HepG2 (cell line): ENCODE measurements at regions not wholly inside any gene's neighbourhood (a gene's known extent, or its start where the extent isn't known, plus 50 kb on each side); places are given as distances from the start of the nearest gene placed in this dataset.

Source experiments
- RBM39 ChIP-seq: fragments of 200-400 bp; formaldehyde crosslinking; IDR thresholded peaks from one replicate; pipeline ENCODE4 v1.6.1; 2018; ENCODE audit warnings: antibody characterized with exemption, mild to moderate bottlenecking, low read depth, low read length; ENCODE audit not compliant: poor library complexity, severe bottlenecking
- RELA ChIP-seq: sonication (generic); formaldehyde crosslinking; IDR thresholded peaks from 2 replicates; pipeline ENCODE4 v1.4.0; 2020; ENCODE audit warnings: missing genetic modification reagents
- SP1 ChIP-seq, 2 experiments: fragments of 450-650 bp in 1 of 2; sonication (generic) in 1 of 2; formaldehyde crosslinking in 1 of 2; IDR thresholded peaks; 2 replicates each; pipeline versions ENCODE4 v1.4.0 to v1.6.1; 2016 to 2020; ENCODE audit warnings: missing genetic modification reagents in 1 of 2
- TCF12 ChIP-seq, 2 experiments: fragments of 450-650 bp in 1 of 2; sonication (generic) in 1 of 2; formaldehyde crosslinking in 1 of 2; IDR thresholded peaks; 2 replicates each; pipeline versions ENCODE4 v1.6.1 to v1.8.0; 2017 to 2022; ENCODE audit warnings: antibody characterized with exemption in 1 of 2, mild to moderate bottlenecking in 1 of 2, missing genetic modification reagents in 1 of 2, moderate library complexity in 1 of 2
- ZNF33A ChIP-seq: sonication (generic); formaldehyde crosslinking; IDR thresholded peaks from 2 replicates; pipeline ENCODE4 v1.5.1; 2020; ENCODE audit warnings: missing genetic modification reagents, mild to moderate bottlenecking, moderate library complexity, borderline replicate concordance
- ZNF670 ChIP-seq: sonication (generic); formaldehyde crosslinking; IDR thresholded peaks from 2 replicates; pipeline ENCODE4 v1.8.0; 2022; ENCODE audit warnings: mild to moderate bottlenecking, missing genetic modification reagents, borderline replicate concordance
- TF ChIP-seq, protein P1 (sequence below): sonication (generic); formaldehyde crosslinking; IDR thresholded peaks from 2 replicates; pipeline ENCODE4 v1.5.0; 2020; ENCODE audit warnings: mild to moderate bottlenecking, missing genetic modification reagents, moderate library complexity
- TF ChIP-seq, protein P2 (sequence below): sonication (generic); formaldehyde crosslinking; IDR thresholded peaks from 2 replicates; pipeline ENCODE4 v1.8.1; 2023; ENCODE audit warnings: mild to moderate bottlenecking, missing genetic modification reagents, borderline replicate concordance
- TF ChIP-seq, protein P3 (sequence below): sonication (generic); formaldehyde crosslinking; IDR thresholded peaks from 2 replicates; pipeline ENCODE4 v1.4.0; 2020; ENCODE audit warnings: missing genetic modification reagents
- TF ChIP-seq, protein P4 (sequence below): sonication (generic); formaldehyde crosslinking; conservative IDR thresholded peaks from 2 replicates; pipeline ENCODE4 v1.4.0; 2020; ENCODE audit warnings: mild to moderate bottlenecking, missing genetic modification reagents, moderate library complexity
- TF ChIP-seq, protein P5 (sequence below): sonication (generic); formaldehyde crosslinking; IDR thresholded peaks from 2 replicates; pipeline ENCODE4 v1.4.0; 2020; ENCODE audit warnings: missing genetic modification reagents

DNA sequence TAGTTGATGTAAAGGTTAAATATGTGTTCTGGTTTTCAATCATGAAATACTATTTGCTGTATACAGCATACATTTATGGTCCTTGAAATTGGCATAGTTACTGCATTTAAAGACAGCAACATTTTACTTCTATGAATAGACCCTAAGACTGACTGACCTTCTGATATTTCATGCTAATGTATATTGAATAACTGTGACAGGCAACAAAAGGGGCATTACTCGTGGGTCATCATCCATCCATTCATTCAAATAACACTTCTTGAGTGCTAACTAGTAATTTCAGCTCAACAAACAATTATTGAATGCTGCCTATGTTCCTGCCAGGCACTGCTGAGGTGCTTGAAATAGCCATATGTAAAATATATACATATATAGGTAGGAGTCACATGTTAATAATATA is 92.8 kb upstream of the ADAMTS3 start:
- TF ChIP-seq SP1 (IDR thresholded peaks at IDR 0.05): no peak
- no peak for TF ChIP-seq SP1 (CRISPR knock-in tag; IDR thresholded peaks at IDR 0.05)
- no peak for TF ChIP-seq RELA (CRISPR knock-in tag)
- no peak for TF ChIP-seq ZNF670 (CRISPR knock-in tag)
- TF ChIP-seq, protein P1, sequence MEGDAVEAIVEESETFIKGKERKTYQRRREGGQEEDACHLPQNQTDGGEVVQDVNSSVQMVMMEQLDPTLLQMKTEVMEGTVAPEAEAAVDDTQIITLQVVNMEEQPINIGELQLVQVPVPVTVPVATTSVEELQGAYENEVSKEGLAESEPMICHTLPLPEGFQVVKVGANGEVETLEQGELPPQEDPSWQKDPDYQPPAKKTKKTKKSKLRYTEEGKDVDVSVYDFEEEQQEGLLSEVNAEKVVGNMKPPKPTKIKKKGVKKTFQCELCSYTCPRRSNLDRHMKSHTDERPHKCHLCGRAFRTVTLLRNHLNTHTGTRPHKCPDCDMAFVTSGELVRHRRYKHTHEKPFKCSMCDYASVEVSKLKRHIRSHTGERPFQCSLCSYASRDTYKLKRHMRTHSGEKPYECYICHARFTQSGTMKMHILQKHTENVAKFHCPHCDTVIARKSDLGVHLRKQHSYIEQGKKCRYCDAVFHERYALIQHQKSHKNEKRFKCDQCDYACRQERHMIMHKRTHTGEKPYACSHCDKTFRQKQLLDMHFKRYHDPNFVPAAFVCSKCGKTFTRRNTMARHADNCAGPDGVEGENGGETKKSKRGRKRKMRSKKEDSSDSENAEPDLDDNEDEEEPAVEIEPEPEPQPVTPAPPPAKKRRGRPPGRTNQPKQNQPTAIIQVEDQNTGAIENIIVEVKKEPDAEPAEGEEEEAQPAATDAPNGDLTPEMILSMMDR (CRISPR knock-in tag): no peak
- TF ChIP-seq TCF12 (IDR thresholded peaks at IDR 0.05): no peak
- no peak for TF ChIP-seq TCF12 (CRISPR knock-in tag; IDR thresholded peaks at IDR 0.05)
- TF ChIP-seq RBM39: no peak
- TF ChIP-seq, protein P2, sequence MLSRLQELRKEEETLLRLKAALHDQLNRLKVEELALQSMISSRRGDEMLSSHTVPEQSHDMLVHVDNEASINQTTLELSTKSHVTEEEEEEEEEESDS (CRISPR knock-in tag): no peak
- TF ChIP-seq, protein P3, sequence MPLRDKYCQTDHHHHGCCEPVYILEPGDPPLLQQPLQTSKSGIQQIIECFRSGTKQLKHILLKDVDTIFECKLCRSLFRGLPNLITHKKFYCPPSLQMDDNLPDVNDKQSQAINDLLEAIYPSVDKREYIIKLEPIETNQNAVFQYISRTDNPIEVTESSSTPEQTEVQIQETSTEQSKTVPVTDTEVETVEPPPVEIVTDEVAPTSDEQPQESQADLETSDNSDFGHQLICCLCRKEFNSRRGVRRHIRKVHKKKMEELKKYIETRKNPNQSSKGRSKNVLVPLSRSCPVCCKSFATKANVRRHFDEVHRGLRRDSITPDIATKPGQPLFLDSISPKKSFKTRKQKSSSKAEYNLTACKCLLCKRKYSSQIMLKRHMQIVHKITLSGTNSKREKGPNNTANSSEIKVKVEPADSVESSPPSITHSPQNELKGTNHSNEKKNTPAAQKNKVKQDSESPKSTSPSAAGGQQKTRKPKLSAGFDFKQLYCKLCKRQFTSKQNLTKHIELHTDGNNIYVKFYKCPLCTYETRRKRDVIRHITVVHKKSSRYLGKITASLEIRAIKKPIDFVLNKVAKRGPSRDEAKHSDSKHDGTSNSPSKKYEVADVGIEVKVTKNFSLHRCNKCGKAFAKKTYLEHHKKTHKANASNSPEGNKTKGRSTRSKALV (CRISPR knock-in tag): no peak
- TF ChIP-seq, protein P4, sequence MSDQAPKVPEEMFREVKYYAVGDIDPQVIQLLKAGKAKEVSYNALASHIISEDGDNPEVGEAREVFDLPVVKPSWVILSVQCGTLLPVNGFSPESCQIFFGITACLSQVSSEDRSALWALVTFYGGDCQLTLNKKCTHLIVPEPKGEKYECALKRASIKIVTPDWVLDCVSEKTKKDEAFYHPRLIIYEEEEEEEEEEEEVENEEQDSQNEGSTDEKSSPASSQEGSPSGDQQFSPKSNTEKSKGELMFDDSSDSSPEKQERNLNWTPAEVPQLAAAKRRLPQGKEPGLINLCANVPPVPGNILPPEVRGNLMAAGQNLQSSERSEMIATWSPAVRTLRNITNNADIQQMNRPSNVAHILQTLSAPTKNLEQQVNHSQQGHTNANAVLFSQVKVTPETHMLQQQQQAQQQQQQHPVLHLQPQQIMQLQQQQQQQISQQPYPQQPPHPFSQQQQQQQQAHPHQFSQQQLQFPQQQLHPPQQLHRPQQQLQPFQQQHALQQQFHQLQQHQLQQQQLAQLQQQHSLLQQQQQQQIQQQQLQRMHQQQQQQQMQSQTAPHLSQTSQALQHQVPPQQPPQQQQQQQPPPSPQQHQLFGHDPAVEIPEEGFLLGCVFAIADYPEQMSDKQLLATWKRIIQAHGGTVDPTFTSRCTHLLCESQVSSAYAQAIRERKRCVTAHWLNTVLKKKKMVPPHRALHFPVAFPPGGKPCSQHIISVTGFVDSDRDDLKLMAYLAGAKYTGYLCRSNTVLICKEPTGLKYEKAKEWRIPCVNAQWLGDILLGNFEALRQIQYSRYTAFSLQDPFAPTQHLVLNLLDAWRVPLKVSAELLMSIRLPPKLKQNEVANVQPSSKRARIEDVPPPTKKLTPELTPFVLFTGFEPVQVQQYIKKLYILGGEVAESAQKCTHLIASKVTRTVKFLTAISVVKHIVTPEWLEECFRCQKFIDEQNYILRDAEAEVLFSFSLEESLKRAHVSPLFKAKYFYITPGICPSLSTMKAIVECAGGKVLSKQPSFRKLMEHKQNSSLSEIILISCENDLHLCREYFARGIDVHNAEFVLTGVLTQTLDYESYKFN: no peak
- no peak for TF ChIP-seq ZNF33A (CRISPR knock-in tag)
- TF ChIP-seq, protein P5, sequence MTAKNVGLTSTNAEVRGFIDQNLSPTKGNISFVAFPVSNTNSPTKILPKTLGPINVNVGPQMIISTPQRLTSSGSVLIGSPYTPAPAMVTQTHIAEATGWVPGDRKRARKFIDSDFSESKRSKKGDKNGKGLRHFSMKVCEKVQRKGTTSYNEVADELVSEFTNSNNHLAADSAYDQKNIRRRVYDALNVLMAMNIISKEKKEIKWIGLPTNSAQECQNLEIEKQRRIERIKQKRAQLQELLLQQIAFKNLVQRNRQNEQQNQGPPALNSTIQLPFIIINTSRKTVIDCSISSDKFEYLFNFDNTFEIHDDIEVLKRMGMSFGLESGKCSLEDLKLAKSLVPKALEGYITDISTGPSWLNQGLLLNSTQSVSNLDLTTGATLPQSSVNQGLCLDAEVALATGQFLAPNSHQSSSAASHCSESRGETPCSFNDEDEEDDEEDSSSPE: no peak
